ENCODE measurements at regions not wholly inside any gene's neighbourhood (a gene's known extent, or its start where the extent isn't known, plus 50 kb on each side); places are given as distances from the start of the nearest gene placed in this dataset.

DNA sequence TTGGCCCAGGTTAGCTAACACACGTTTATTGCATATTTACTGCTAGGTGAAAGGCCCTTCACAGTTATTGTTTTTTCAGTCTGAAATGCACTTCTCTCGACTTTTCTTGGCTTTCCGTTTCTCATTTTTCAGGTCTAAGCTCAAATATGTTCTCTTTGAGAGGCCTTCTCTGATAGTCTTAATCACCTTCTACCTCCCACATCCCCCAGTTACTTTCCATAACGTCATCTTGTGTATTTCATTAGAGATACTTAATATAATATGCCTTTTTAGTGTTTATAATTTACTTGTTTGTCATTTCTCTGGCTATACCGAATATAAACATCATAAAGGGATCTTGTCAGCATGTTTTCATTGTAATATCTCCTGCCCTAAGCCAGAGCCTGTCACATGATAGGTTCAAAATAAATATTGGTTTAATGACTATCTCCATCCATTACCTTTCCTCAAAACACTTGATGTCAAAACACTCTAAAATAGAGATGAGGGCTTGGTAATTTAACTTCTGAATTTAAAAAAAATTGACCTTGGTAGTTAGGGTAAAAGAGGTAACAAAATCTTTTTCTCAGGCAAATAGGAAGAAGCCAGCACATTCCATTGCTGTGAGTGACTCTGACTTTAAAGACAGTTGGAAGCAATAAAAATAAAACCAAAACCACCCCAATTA lies 168.6 kb upstream of the RFC3 start:
- no peaks in the 10 kb centered on the region for H3K79me2 ChIP-seq (ENCODE audit: control insufficient read depth, insufficient read depth, low read length)
- TF ChIP-seq CTCF (IDR thresholded peaks at IDR 0.05): no peak
- no peak for TF ChIP-seq EZH2 (IDR thresholded peaks at IDR 0.05; ENCODE audit: borderline replicate concordance, insufficient read depth, low read depth, low read length, poor library complexity, severe bottlenecking)
- no peak overlapping the region for H3K9ac ChIP-seq (ENCODE audit: low read length)
- DNase-seq (no peak), ATAC-seq (ENCODE audit: low read depth) (no peak)
- H3K4me2 ChIP-seq (replicated peaks; ENCODE audit: low read depth, low read length, poor library complexity, severe bottlenecking): no peak overlapping the region
- 100% methylated on average over 1 of the region's 5 CpGs for WGBS (ENCODE audit: insufficient coverage)
- H4K20me1 ChIP-seq (ENCODE audit: control insufficient read depth, insufficient read depth, low read length, poor library complexity, severe bottlenecking): no peaks in the 10 kb centered on the region
- Mint-ChIP-seq H3K9me3 (ENCODE audit: insufficient read depth) (no peaks in the 10 kb centered on the region), H3K27me3 (peaks cover 13% of the 10 kb centered on the region), H3K27ac (no peak overlapping the region), H3K4me1 (no peaks in the 10 kb centered on the region), H3K4me3 (no peak overlapping the region)
- no peak overlapping the region for H3K27ac ChIP-seq (ENCODE audit: low read length in 2 of 2)
- no peak overlapping the region for H2AFZ ChIP-seq (ENCODE audit: insufficient read depth, low read depth, low read length, poor library complexity, severe bottlenecking)
- H3K36me3 ChIP-seq (replicated peaks in 1 of 2; ENCODE audit: control extremely low read depth in 1 of 2, control insufficient read depth in 1 of 2, extremely low read depth in 1 of 2, insufficient read depth in 2 of 2, low read length in 1 of 2): no peaks in the 10 kb centered on the region
- no peaks in the 10 kb centered on the region for H3K27me3 ChIP-seq (replicated peaks in 1 of 4; ENCODE audit: control extremely low read depth in 1 of 4, control insufficient read depth in 3 of 4, insufficient read depth in 4 of 4, low read length in 3 of 4)
- CTCF ChIA-PET: no interaction called here
- no peaks in the 10 kb centered on the region for H3K4me1 ChIP-seq (ENCODE audit: control insufficient read depth in 2 of 2, insufficient read depth in 2 of 2, low read length in 2 of 2)
- no peak overlapping the region for H3K4me3 ChIP-seq (ENCODE audit: control extremely low read depth in 1 of 5, extremely low read depth in 1 of 5, insufficient read depth in 1 of 5, low read depth in 2 of 5, low read length in 4 of 5)
- H3K9me3 ChIP-seq (ENCODE audit: control extremely low read depth in 1 of 3, control insufficient read depth in 2 of 3, insufficient read depth in 1 of 3, low read length in 2 of 3): no peaks in the 10 kb centered on the region
- POLR2A ChIA-PET: no interaction called here
- intact Hi-C loops (cut with micrococcal nuclease): no loop called here

GRCh38 chr13:33651766-33652165 lies 166.2 kb upstream of the RFC3 start:
- no peaks in the 10 kb centered on the region for H3K36me3 ChIP-seq (replicated peaks in 1 of 2; ENCODE audit: control extremely low read depth in 1 of 2, control insufficient read depth in 1 of 2, extremely low read depth in 1 of 2, insufficient read depth in 2 of 2, low read length in 1 of 2)
- H3K4me3 ChIP-seq (ENCODE audit: control extremely low read depth in 1 of 5, extremely low read depth in 1 of 5, insufficient read depth in 1 of 5, low read depth in 2 of 5, low read length in 4 of 5): no peak overlapping the region
- no peak for DNase-seq
- H4K20me1 ChIP-seq (ENCODE audit: control insufficient read depth, insufficient read depth, low read length, poor library complexity, severe bottlenecking): no peaks in the 10 kb centered on the region
- ChIA-PET CTCF (no interaction called here), POLR2A (no interaction called here)
- no peak overlapping the region for H2AFZ ChIP-seq (ENCODE audit: insufficient read depth, low read depth, low read length, poor library complexity, severe bottlenecking)
- H3K4me3 Mint-ChIP-seq: no peak overlapping the region
- H3K9ac ChIP-seq (ENCODE audit: low read length): no peak overlapping the region
- 100% methylated on average over 1 of the region's 3 CpGs for WGBS (ENCODE audit: insufficient coverage)
- H3K27me3 ChIP-seq (replicated peaks in 1 of 4; ENCODE audit: control extremely low read depth in 1 of 4, control insufficient read depth in 3 of 4, insufficient read depth in 4 of 4, low read length in 3 of 4): no peaks in the 10 kb centered on the region
- no peak overlapping the region for H3K27ac ChIP-seq (ENCODE audit: low read length in 2 of 2)
- intact Hi-C loops (cut with micrococcal nuclease): no loop called here
- no peak for ATAC-seq (ENCODE audit: low read depth)
- H3K27me3 Mint-ChIP-seq: peaks cover 16% of the 10 kb centered on the region
- TF ChIP-seq CTCF (IDR thresholded peaks at IDR 0.05) (no peak), EZH2 (IDR thresholded peaks at IDR 0.05; ENCODE audit: borderline replicate concordance, insufficient read depth, low read depth, low read length, poor library complexity, severe bottlenecking) (no peak)
- H3K27ac Mint-ChIP-seq: no peak overlapping the region
- no peaks in the 10 kb centered on the region for H3K9me3 Mint-ChIP-seq (ENCODE audit: insufficient read depth)
- no peak overlapping the region for H3K4me2 ChIP-seq (replicated peaks; ENCODE audit: low read depth, low read length, poor library complexity, severe bottlenecking)
- H3K9me3 ChIP-seq (ENCODE audit: control extremely low read depth in 1 of 3, control insufficient read depth in 2 of 3, insufficient read depth in 1 of 3, low read length in 2 of 3): no peaks in the 10 kb centered on the region
- H3K79me2 ChIP-seq (ENCODE audit: control insufficient read depth, insufficient read depth, low read length): no peaks in the 10 kb centered on the region
- H3K4me1 Mint-ChIP-seq: no peaks in the 10 kb centered on the region
- no peaks in the 10 kb centered on the region for H3K4me1 ChIP-seq (ENCODE audit: control insufficient read depth in 2 of 2, insufficient read depth in 2 of 2, low read length in 2 of 2)

All from B cell (primary cell).